Stomach (tissue), 8 donors: ENCODE measurements at regions not wholly inside any gene's neighbourhood (a gene's known extent, or its start where the extent isn't known, plus 50 kb on each side); places are given as distances from the start of the nearest gene placed in this dataset.
"Not testable (repeated sequence)": the region's sequence is repeated elsewhere in the genome, so short reads cannot be mapped to it uniquely, and the experiment has no call there.

Source experiments
- DNase-seq, 2 donors: peaks; one replicate each; pipeline versions ENCODE4 v3.0.0 to v3.0.0-alpha.2; 2013 to 2019
- H3K27ac ChIP-seq, 5 donors: fragments of 200-600 bp in 4 of 5; sonication (generic) in 4 of 5; one replicate each; pipeline ENCODE4 v1.5.1; 2013 to 2019; ENCODE audit warnings: mild to moderate bottlenecking in 1 of 5, moderate library complexity in 1 of 5
- H3K27me3 ChIP-seq, 3 donors: fragments of 200-600 bp; sonication (generic); one replicate each; pipeline ENCODE4 v1.5.1; 2017 to 2019; ENCODE audit warnings: mixed run types in 1 of 3
- H3K36me3 ChIP-seq, 4 donors: fragments of 200-600 bp; sonication (generic); 1 replicate in 3 of 4; 2 replicates in 1 of 4; pipeline ENCODE4 v1.5.1; 2016 to 2019
- H3K4me1 ChIP-seq, 4 donors: fragments of 200-600 bp; sonication (generic); one replicate each; pipeline ENCODE4 v1.5.1; 2016 to 2019
- H3K4me3 ChIP-seq, 4 donors: fragments of 200-600 bp; sonication (generic) in 3 of 4; one replicate each; pipeline ENCODE4 v1.5.1; 2016 to 2019; ENCODE audit warnings: mild to moderate bottlenecking in 1 of 4
- H3K9me3 ChIP-seq, 4 donors: fragments of 200-600 bp; sonication (generic); one replicate each; pipeline ENCODE4 v1.5.1; 2016 to 2019
- CTCF ChIP-seq, 7 experiments: fragments of 450-650 bp in 4 of 7; fragments of 200-600 bp in 3 of 7; sonication (generic) in 3 of 7; IDR thresholded peaks; one replicate each; pipeline ENCODE4 v1.5.1; 2016 to 2019; ENCODE audit warnings: antibody characterized with exemption in 7 of 7, control low read depth in 2 of 7, mild to moderate bottlenecking in 1 of 7
- EP300 ChIP-seq: sonication (generic); formaldehyde crosslinking; IDR thresholded peaks from one replicate; pipeline ENCODE4 v1.6.1; 2017; ENCODE audit warnings: antibody characterized with exemption
- POLR2A ChIP-seq, 4 donors: fragments of 450-650 bp; IDR thresholded peaks; one replicate each; pipeline ENCODE4 v1.6.1; 2016; ENCODE audit warnings: antibody characterized with exemption in 4 of 4, control low read depth in 2 of 4, mild to moderate bottlenecking in 1 of 4, moderate library complexity in 1 of 4
- POLR2AphosphoS5 ChIP-seq, 3 donors: sonication (generic); formaldehyde crosslinking; IDR thresholded peaks; one replicate each; pipeline ENCODE4 v1.6.1; 2016; ENCODE audit warnings: antibody characterized with exemption in 3 of 3
- WGBS, 5 donors: extraction: QIAGEN DNeasy Blood & Tissue Kit in 3 of 5; methylation state at CpG; one replicate each; pipeline versions ENCODE4 v1.1.5 to v1.1.7; 2013 to 2018; 5-methylcytosine and 5-hydroxymethylcytosine counted together
- intact Hi-C: fragments of 100-400 bp; cut with DNase I; formaldehyde crosslinking; loops from one replicate; pipeline ENCODE4 v1.15.1; 2023; ENCODE audit warnings: low total_unique reads
- donor health status: healthy with polysubstance abuse.
- donor health status: Bipolar disorder and iron deficiency.
- donor health status: healthy.

- H3K27me3 ChIP-seq, H3K36me3 ChIP-seq, DNase-seq, H3K27ac ChIP-seq, intact Hi-C loops, H3K4me1 ChIP-seq, H3K4me3 ChIP-seq: not testable (repeated sequence)
- 47 to 74% (median 55%) methylated on average over 5 of the region's 5 CpGs for WGBS, 5 donors
- H3K9me3 ChIP-seq, result peaks cover 0 to 18% (median 3%) of the 10 kb centered on the region in 4 donors
Measured at GRCh38 chr21:13843081-13843480, 233.5 kb downstream of the POTED start.

- H3K27ac ChIP-seq, intact Hi-C loops, H3K27me3 ChIP-seq, H3K36me3 ChIP-seq, H3K4me3 ChIP-seq, DNase-seq, H3K4me1 ChIP-seq: not testable (repeated sequence)
- whole genome bisulfite sequencing, 5 donors, result 82 to 95% (median 90%) methylated on average over 19 of the region's 19 CpGs
- H3K9me3 ChIP-seq, result peaks cover 0 to 19% (median 7%) of the 10 kb centered on the region in 4 donors
Measured at GRCh38 chr21:13827666-13828065, 218.1 kb downstream of the POTED start.

- WGBS, 5 donors, result 81 to 87% (median 84%) methylated on average over 16 to 18 of the region's 18 CpGs
Measured at GRCh38 chr21:13827201-13827600, 217.6 kb downstream of the POTED start.

GRCh38 chr21:13826511-13826910 is 216.9 kb downstream of the POTED start:
- intact Hi-C loops, H3K4me1 ChIP-seq, H3K27ac ChIP-seq, H3K27me3 ChIP-seq, H3K36me3 ChIP-seq, DNase-seq, H3K4me3 ChIP-seq: not testable (repeated sequence)
- WGBS, 5 donors, result 82 to 89% (median 85%) methylated on average over 15 of the region's 15 CpGs
- H3K9me3 ChIP-seq, result peaks cover 0 to 19% (median 7%) of the 10 kb centered on the region in 4 donors

More at GRCh38 chr21:13827201-13827600, 217.6 kb downstream of the POTED start:
- peaks cover 0 to 19% (median 7%) of the 10 kb centered on the region in 4 donors for H3K9me3 ChIP-seq
- H3K27ac ChIP-seq, result no peak overlapping the region
- no peaks in the 10 kb centered on the region for H3K4me1 ChIP-seq
- DNase-seq, result no peak
- TF ChIP-seq CTCF (IDR thresholded peaks at IDR 0.05) (no peak), EP300 (no peak), POLR2AphosphoS5 (IDR thresholded peaks at IDR 0.05) (no peak), POLR2A (IDR thresholded peaks at IDR 0.05) (no peak)
- intact Hi-C loops, result no loop called here
- H3K36me3 ChIP-seq, result no peaks in the 10 kb centered on the region
- H3K27me3 ChIP-seq, result no peaks in the 10 kb centered on the region
- H3K4me3 ChIP-seq, result no peak overlapping the region

- WGBS, 5 donors, result 34 to 56% (median 45%) methylated on average over 3 to 9 of the region's 26 CpGs
- peaks cover 0 to 19% (median 7%) of the 10 kb centered on the region in 4 donors for H3K9me3 ChIP-seq
- H3K27ac ChIP-seq, H3K4me1 ChIP-seq, H3K27me3 ChIP-seq, H3K4me3 ChIP-seq, intact Hi-C loops, H3K36me3 ChIP-seq, DNase-seq: not testable (repeated sequence)
Measured at GRCh38 chr21:13825218-13825778, 215.7 kb downstream of the POTED start.

GRCh38 chr21:13820286-13820685 is 210.7 kb downstream of the POTED start:
- intact Hi-C loops, result not testable (repeated sequence)

GRCh38 chr21:13812191-13812590 is 202.6 kb downstream of the POTED start:
- H3K36me3 ChIP-seq, H3K9me3 ChIP-seq, intact Hi-C loops, H3K4me1 ChIP-seq, H3K4me3 ChIP-seq, DNase-seq, H3K27ac ChIP-seq, H3K27me3 ChIP-seq: not testable (repeated sequence)
- 57 to 63% (median 58%) methylated on average over 2 of the region's 2 CpGs for WGBS, 5 donors

More at GRCh38 chr21:13820286-13820685, 210.7 kb downstream of the POTED start:
- H3K4me3 ChIP-seq, H3K27me3 ChIP-seq, DNase-seq, H3K36me3 ChIP-seq, H3K9me3 ChIP-seq, H3K27ac ChIP-seq, H3K4me1 ChIP-seq: not testable (repeated sequence)
- 44 to 58% (median 52%) methylated on average over 4 of the region's 4 CpGs for WGBS, 5 donors

GRCh38 chr21:13810559-13810958 is 201.0 kb downstream of the POTED start:
- H3K9me3 ChIP-seq, H3K27ac ChIP-seq, H3K4me1 ChIP-seq, H3K27me3 ChIP-seq, H3K36me3 ChIP-seq, intact Hi-C loops, H3K4me3 ChIP-seq, DNase-seq: not testable (repeated sequence)

GRCh38 chr21:13806444-13806843 is 196.9 kb downstream of the POTED start:
- intact Hi-C loops, DNase-seq, H3K4me1 ChIP-seq, H3K4me3 ChIP-seq, H3K9me3 ChIP-seq, H3K36me3 ChIP-seq, H3K27me3 ChIP-seq, H3K27ac ChIP-seq: not testable (repeated sequence)
- 54 to 67% (median 59%) methylated on average over 4 to 6 of the region's 7 CpGs for WGBS, 5 donors

- H3K4me3 ChIP-seq, H3K4me1 ChIP-seq, H3K9me3 ChIP-seq, H3K27me3 ChIP-seq, intact Hi-C loops, H3K27ac ChIP-seq, H3K36me3 ChIP-seq, DNase-seq: not testable (repeated sequence)
- 76 to 85% (median 83%) methylated on average over 7 of the region's 7 CpGs for WGBS, 5 donors
Measured at GRCh38 chr21:13802757-13803156, 193.2 kb downstream of the POTED start.
